GM18499 (cell line): ENCODE measurements at regions not wholly inside any gene's neighbourhood (a gene's known extent, or its start where the extent isn't known, plus 50 kb on each side); places are given as distances from the start of the nearest gene placed in this dataset.
"Not testable (repeated sequence)": the region's sequence is repeated elsewhere in the genome, so short reads cannot be mapped to it uniquely, and the experiment has no call there.

Experiments
- ATAC-seq: cut with Tn5 transposase; IDR thresholded peaks from one replicate; pipeline ENCODE4 v1.9.1; 2021; ENCODE audit warnings: moderate number of reproducible peaks; ENCODE audit not compliant: insufficient read depth, unreplicated experiment

- no peak for ATAC-seq
Observed at GRCh38 chr3:18704326-18704725, 279.2 kb upstream of the SATB1 start.

- no peak for ATAC-seq
Observed at GRCh38 chr3:18703798-18704197, 278.7 kb upstream of the SATB1 start.

- not testable (repeated sequence) for ATAC-seq
Observed at GRCh38 chr3:18693588-18694329, 268.6 kb upstream of the SATB1 start.

DNA sequence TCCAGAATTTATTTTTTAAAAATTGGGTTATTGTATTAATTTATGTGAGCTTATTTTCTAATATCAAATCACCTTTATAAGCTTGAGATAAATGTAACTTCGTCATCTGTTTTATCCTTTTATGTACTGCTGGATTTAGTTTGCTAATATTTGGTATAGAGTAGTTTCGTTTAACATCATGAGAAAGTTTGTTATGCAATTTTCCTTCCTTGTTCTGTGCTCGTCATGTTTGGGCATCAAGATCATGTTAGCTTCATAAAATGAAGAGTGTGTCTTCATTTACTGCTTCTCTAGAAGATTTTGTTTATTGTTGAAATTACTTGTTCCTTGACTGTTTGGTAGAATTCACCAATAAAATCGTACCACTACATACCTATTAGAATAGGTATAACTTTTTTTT, 262.1 kb upstream of the SATB1 start:
- no peak for ATAC-seq

- ATAC-seq, result no peak
Observed at GRCh38 chr3:18683900-18684299, 258.8 kb upstream of the SATB1 start.

- no peak for ATAC-seq
Observed at GRCh38 chr3:18681818-18682345, 256.7 kb upstream of the SATB1 start.

DNA sequence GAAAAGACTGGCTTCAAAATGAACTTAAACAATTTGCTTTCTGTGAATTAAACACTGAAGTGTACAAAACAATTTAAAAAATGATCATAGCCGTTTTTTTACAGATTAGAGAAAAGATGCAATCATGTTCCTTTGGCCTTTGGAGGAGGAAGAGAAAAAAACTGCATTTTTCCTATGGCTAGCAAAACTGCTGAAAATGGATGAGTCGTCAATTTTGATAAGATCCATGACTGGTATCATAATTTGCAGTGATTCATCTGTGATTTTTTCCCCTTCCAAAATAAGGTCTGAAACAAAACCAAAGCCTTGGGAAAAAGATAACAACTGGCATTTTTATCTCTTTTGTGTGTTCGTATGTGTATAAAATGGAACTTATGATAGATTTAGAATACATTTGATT, 255.6 kb upstream of the SATB1 start:
- no peak for ATAC-seq

DNA sequence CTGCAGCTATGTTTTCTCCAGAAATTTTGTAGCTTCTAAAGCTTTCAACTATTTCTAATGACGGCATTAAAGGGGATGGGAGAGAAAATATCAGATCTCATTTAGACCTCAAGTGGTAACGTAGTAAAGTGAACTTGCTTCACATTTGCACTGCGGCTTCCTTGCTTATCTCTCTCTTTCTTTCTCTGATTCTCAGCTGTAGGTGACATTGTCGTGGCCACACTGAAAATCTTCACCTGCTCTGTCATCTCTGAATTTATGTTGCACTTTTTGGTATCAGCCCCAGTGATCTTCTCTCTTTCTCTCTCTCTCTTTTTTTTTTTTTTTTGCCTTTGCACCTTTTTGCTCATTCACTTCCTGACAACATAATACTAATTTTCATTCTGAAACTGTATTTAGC, 254.1 kb upstream of the SATB1 start:
- ATAC-seq, result no peak

GRCh38 chr3:18675197-18675596, 250.1 kb upstream of the SATB1 start:
- ATAC-seq, result no peak

DNA sequence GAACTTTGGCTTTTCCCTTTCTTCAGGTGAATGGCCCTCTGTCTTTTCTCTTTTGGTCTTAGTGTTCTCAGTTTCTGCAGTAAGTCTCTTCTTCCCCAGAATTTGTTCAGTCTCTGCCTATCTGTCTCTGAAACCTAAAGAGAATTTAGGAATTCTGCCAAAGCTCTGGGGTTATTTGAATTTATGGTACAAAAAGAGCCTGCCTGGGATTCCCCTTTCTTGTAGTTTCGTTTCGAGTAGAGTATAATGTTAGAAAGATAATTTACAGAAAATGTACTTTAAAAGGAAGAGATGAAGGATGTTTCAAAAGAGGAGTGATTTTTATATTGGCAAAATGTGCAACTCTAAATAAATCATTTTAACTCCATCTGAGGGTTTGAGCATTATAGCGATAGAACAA, 247.4 kb upstream of the SATB1 start:
- ATAC-seq, result no peak

GRCh38 chr3:18670759-18671158, 245.6 kb upstream of the SATB1 start:
- no peak for ATAC-seq

- ATAC-seq, result no peak
Observed at GRCh38 chr3:18669374-18669773, 244.2 kb upstream of the SATB1 start.

DNA sequence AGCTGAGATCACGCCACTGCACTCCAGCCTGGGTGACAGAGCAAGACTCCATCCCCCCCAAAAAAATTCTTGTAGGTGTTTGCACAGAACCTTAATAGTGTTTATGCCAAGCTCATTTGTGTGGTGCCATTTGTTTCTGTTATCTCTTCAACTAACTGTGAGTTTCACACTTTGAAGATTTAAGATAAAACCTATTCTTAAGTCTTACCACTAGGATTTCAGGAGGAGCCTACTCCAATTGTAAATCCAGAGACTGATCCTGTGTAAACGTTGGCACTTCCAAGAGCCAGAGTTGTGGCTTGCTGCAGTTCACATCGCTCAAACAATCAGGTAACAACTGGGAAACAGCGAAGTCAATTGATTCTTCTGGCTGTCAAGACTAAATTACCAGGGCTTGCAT, 242.4 kb upstream of the SATB1 start:
- ATAC-seq, result no peak

- no peak for ATAC-seq
Observed at GRCh38 chr3:18666655-18667054, 241.5 kb upstream of the SATB1 start.

DNA sequence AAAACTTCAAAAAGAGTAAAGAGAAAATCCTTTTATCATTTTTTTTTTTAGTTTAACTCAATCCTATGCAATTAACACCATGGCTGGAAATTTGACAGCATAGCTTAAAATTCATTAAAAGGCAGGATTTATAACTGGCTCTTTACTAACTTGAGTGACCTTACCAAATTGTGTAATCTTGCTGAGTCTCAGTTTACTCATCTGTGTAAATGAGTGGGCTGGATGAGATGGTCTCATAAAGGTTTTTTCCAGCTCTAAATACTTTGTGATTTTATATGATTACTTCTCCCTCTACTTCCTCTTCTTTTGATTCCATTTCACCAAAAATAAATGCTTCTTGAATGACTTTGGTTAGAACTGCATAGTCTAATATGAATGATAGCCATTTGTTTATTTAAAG, 234.9 kb upstream of the SATB1 start:
- no peak for ATAC-seq

DNA sequence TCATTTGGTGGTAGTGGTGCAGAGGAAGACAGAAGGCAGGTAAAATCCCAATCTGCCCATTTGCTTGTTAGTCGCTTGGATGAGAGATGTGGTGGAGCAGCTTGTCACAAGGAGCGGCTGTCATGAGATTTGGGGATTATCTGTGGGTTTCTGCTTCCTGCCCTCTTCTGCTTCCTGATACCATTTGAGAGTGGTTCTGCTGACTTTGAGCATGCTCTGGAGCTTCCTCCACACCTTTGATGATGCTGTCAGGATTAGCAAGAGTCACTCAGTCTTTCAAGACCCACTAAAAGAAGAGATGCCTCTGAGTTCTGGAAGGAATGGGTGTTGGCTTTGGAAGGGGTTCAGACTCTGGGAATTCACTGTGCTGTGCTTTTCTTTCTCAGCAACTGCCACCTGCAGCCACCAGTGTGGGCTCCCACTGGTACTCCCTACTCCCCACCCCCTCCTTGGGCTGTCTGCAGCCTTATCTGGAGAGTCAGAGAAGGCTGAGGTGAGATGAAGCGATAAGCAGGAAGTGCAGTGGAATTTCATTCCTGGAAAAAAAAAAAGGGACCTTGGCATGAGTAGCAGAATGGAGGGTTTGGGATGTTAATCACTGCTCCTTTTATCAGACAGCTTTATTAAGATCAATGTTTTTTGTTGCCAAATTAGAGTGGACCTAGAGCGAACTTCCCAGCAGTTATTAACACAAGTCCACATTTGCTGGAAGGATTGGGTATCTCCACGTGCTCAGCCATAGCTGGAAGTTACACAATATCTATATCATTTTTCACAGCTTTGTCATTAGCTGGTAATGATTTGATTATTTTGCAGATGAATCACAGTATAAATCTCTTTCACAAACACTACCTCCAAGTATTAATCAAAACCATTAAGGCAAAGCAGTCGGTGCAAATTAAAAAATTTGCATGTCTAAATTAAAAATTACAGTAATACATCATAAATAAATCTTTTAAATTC, 233.0 kb upstream of the SATB1 start:
- no peak for ATAC-seq

DNA sequence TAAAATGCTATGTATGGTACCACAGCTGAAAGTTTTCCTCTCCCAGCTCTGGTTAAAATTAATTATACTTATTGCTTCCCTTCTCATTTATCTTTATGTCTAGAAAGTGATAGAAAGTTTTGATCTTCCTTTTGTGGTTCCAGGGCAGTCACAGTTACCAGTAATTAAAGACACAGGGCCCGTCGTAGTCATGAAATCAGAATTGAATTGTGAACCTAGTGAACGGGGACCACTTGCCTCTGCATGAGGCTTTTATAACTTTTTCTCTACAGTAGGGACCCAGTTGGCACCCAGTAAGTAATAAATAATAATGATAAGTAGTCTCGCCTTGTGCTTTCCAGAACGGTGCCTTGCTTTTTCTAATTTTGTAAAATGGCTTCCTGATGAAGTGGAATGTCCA, 231.7 kb upstream of the SATB1 start:
- ATAC-seq, result no peak

DNA sequence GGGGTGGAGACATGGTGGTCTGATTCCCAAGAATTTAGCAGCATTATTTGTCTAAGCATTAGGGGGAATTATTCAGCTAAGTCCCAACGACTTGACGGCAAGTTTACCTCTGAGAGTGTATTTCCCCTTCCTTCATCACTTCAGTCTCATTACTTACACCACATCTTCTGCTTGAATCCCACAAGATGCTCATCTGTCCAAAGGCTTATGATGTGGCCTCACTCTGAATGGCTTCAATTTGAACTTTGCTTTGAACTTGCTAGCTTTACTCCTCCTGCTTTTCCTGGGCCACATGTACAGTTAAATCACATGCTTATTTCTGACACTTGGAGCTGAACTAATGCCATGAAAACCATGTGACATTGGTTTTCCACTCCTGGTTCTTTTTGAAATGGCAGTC, 231.3 kb upstream of the SATB1 start:
- ATAC-seq, result no peak

- ATAC-seq, result no peak
Observed at GRCh38 chr3:18655827-18656226, 230.7 kb upstream of the SATB1 start.

DNA sequence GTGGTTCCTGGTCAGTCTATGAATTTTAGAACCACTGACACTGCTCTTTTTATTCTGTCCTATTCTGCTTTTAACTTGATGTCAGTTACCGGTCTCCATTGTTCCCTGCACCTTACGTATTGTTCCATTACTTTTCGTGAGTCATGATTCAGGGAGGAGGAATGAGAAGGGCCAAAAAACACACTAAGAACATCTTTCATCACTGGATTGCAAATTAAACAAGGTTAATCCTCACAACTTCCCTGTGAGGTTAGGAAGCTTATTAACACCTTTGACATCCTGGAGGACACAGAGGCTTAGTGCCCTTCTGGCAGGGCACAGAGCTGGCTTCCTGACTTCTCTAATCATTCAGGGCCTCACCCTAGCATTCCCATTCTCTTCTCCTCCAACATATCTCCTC, 227.6 kb upstream of the SATB1 start:
- ATAC-seq, result no peak

GRCh38 chr3:18650731-18651130, 225.6 kb upstream of the SATB1 start:
- no peak for ATAC-seq
